HCT116 (cell line): ENCODE measurements at regions not wholly inside any gene's neighbourhood (a gene's known extent, or its start where the extent isn't known, plus 50 kb on each side); places are given as distances from the start of the nearest gene placed in this dataset.

Experiments used
- ATAC-seq: fragments of 200-7000 bp; cut with Tn5 transposase; 2 replicates; pipeline ENCODE4 v1.9.1; 2020; ENCODE audit warnings: mild to moderate bottlenecking, moderate library complexity
- BruUV-seq: library from RNA; stranded (reverse); fragments of 400-500 nt; replicated peaks from 2 replicates; lab custom pipeline; 2021; lab: Mats Ljungman, UMichigan
- CTCF ChIA-PET: fragments of 300-600 bp; sonication (Branson Sonifier 250); formaldehyde crosslinking; loops from one replicate; lab custom pipeline; 2021; ENCODE audit warnings: antibody characterized with exemption; lab: Charles Lee
- POLR2A ChIA-PET: fragments of 300-600, 350-600 bp; sonication (Branson Sonifier 250); formaldehyde crosslinking; loops from one replicate; lab custom pipeline; 2021; ENCODE audit warnings: antibody characterized with exemption; lab: Charles Lee
- RAD21 ChIA-PET, 2 experiments: fragments of 300-600 bp; sonication (Branson Sonifier 250); formaldehyde crosslinking; loops; one replicate each; lab custom pipeline; 2023; ENCODE audit warnings: low total read pairs in 2 of 2; ENCODE audit not compliant: uncharacterized antibody in 2 of 2, unreplicated experiment in 2 of 2, low non-redundant PET in 1 of 2; lab: Charles Lee
- DNase-seq: peaks from one replicate; pipeline ENCODE4 v3.0.0-alpha.2; 2010; ENCODE audit warnings: low read depth, low spot score
- H2AFZ ChIP-seq: fragments of 200-600 bp; shearing (Covaris generic), sonication (generic); 2 replicates; pipeline ENCODE4 v1.6.1; 2017; ENCODE audit warnings: low read depth, mixed run types, mixed read lengths, antibody characterized with exemption, low read length; ENCODE audit not compliant: poor library complexity, severe bottlenecking
- H3K27ac ChIP-seq: 2 replicates; pipeline ENCODE4 v1.5.1; 2012; ENCODE audit warnings: low read depth, low read length
- H3K27me3 ChIP-seq: fragments of 200-600 bp; sonication (generic); 2 replicates; pipeline ENCODE4 v1.6.1; 2016; ENCODE audit warnings: mixed run types, low read length, mixed read lengths; ENCODE audit not compliant: insufficient read depth
- H3K36me3 ChIP-seq, 2 experiments: fragments of 200-500 bp in 1 of 2; fragments of 200-600 bp in 1 of 2; sonication (Bioruptor generic) in 1 of 2; sonication (generic) in 1 of 2; 2 replicates each; pipeline versions ENCODE4 v1.5.1 to v1.6.1; 2014 to 2016; ENCODE audit warnings: low read length in 2 of 2, inconsistent platforms in 1 of 2, mixed read lengths in 1 of 2, mixed run types in 1 of 2; ENCODE audit not compliant: insufficient read depth in 2 of 2, control insufficient read depth in 1 of 2
- H3K4me1 ChIP-seq, 2 experiments: fragments of 200-600 bp in 1 of 2; sonication (generic) in 1 of 2; 2 replicates each; pipeline versions ENCODE4 v1.5.1 to v1.6.1; 2012 to 2017; ENCODE audit warnings: low read length in 2 of 2, inconsistent platforms in 1 of 2, mild to moderate bottlenecking in 1 of 2, mixed read lengths in 1 of 2, mixed run types in 1 of 2, moderate library complexity in 1 of 2; ENCODE audit not compliant: insufficient read depth in 2 of 2, control insufficient read depth in 1 of 2
- H3K4me2 ChIP-seq: fragments of 200-600 bp; sonication (generic); 2 replicates; pipeline ENCODE4 v1.6.1; 2017; ENCODE audit warnings: mixed run types, low read length, mixed read lengths
- H3K4me3 ChIP-seq, 2 experiments: fragments of 200-600 bp in 1 of 2; sonication (generic) in 1 of 2; replicated peaks in 1 of 2; 2 replicates each; pipeline ENCODE4 v1.5.1; 2011 to 2016; ENCODE audit warnings: low read length in 2 of 2, control low read depth in 1 of 2, low read depth in 1 of 2, mild to moderate bottlenecking in 1 of 2, mixed read lengths in 1 of 2, mixed run types in 1 of 2
- H3K79me2 ChIP-seq: fragments of 200-600 bp; sonication (generic); 2 replicates; pipeline ENCODE4 v1.6.1; 2017; ENCODE audit warnings: mild to moderate bottlenecking, mixed run types, low read length, moderate library complexity, mixed read lengths; ENCODE audit not compliant: insufficient read depth
- H3K9ac ChIP-seq: fragments of 200-600 bp; sonication (generic); 2 replicates; pipeline ENCODE4 v1.6.1; 2016; ENCODE audit warnings: low read length, mixed read lengths
- H3K9me2 ChIP-seq: fragments of 200-600 bp; sonication (generic), shearing (Covaris generic); 2 replicates; pipeline ENCODE4 v1.6.1; 2017; ENCODE audit warnings: mixed run types, mild to moderate bottlenecking, moderate library complexity; ENCODE audit not compliant: insufficient read depth
- H3K9me3 ChIP-seq, 2 experiments: fragments of 200-500 bp in 1 of 2; fragments of 200-600 bp in 1 of 2; sonication (Bioruptor generic) in 1 of 2; sonication (generic) in 1 of 2; 2 replicates each; pipeline ENCODE4 v1.6.1; 2014 to 2017; ENCODE audit warnings: low read length in 2 of 2, mixed read lengths in 2 of 2, inconsistent platforms in 1 of 2, low read depth in 1 of 2, mild to moderate bottlenecking in 1 of 2, mixed run types in 1 of 2, moderate library complexity in 1 of 2; ENCODE audit not compliant: control insufficient read depth in 1 of 2, insufficient read depth in 1 of 2
- H4K20me1 ChIP-seq: fragments of 200-600 bp; sonication (generic), shearing (Covaris generic); 2 replicates; pipeline ENCODE4 v1.6.1; 2017; ENCODE audit warnings: mixed run types, mild to moderate bottlenecking, moderate library complexity; ENCODE audit not compliant: insufficient read depth
- CEBPB ChIP-seq: IDR thresholded peaks from 2 replicates; pipeline ENCODE4 v1.6.1; 2012; ENCODE audit warnings: low read depth
- CTCF ChIP-seq, 3 experiments: fragments of 200-600 bp in 1 of 3; sonication (generic) in 1 of 3; IDR thresholded peaks in 2 of 3; conservative IDR thresholded peaks in 1 of 3; 2 replicates each; pipeline ENCODE4 v1.5.1; 2012 to 2017; ENCODE audit warnings: low read depth in 2 of 3, low read length in 2 of 3, antibody characterized with exemption in 1 of 3, borderline replicate concordance in 1 of 3, control low read depth in 1 of 3, mild to moderate bottlenecking in 1 of 3, mixed read lengths in 1 of 3, mixed run types in 1 of 3, moderate library complexity in 1 of 3; ENCODE audit not compliant: insufficient read depth in 1 of 3
- EGR1 ChIP-seq: IDR thresholded peaks from 2 replicates; pipeline ENCODE4 v1.6.1; 2012; ENCODE audit warnings: low read depth
- ELF1 ChIP-seq: IDR thresholded peaks from 2 replicates; pipeline ENCODE4 v1.6.1; 2012; ENCODE audit warnings: low read depth, borderline replicate concordance
- EZH2 ChIP-seq: fragments of 200-600 bp; sonication (generic); IDR thresholded peaks from 2 replicates; pipeline ENCODE4 v1.6.1; 2017; ENCODE audit warnings: antibody characterized with exemption, mixed run types
- EZH2phosphoT487 ChIP-seq: fragments of 200-600 bp; IDR thresholded peaks from 2 replicates; pipeline ENCODE4 v1.6.1; 2018; ENCODE audit warnings: antibody characterized with exemption, borderline replicate concordance
- FOSL1 ChIP-seq: IDR thresholded peaks from 2 replicates; pipeline ENCODE4 v1.6.1; 2012; ENCODE audit warnings: low read depth
- POLR2A ChIP-seq: IDR thresholded peaks from 2 replicates; pipeline ENCODE4 v1.7.0; 2011; ENCODE audit warnings: borderline replicate concordance; ENCODE audit not compliant: insufficient read depth, insufficient read length; ENCODE audit errors: extremely low read depth
- POLR2AphosphoS5 ChIP-seq: IDR thresholded peaks from 2 replicates; pipeline ENCODE4 v1.6.1; 2011; ENCODE audit warnings: mild to moderate bottlenecking, low read depth, low read length, moderate library complexity
- RAD21 ChIP-seq: IDR thresholded peaks from 2 replicates; pipeline ENCODE4 v1.6.1; 2012; ENCODE audit warnings: low read depth, mild to moderate bottlenecking
- SIN3A ChIP-seq: IDR thresholded peaks from 2 replicates; pipeline ENCODE4 v1.6.1; 2012; ENCODE audit warnings: low read depth
- SP1 ChIP-seq: IDR thresholded peaks from 2 replicates; pipeline ENCODE4 v1.6.1; 2012; ENCODE audit warnings: low read depth
- SRF ChIP-seq: IDR thresholded peaks from 2 replicates; pipeline ENCODE4 v1.6.1; 2012; ENCODE audit warnings: low read depth
- TCF7L2 ChIP-seq: IDR thresholded peaks from 2 replicates; pipeline ENCODE4 v1.7.0; 2011; ENCODE audit warnings: borderline replicate concordance, inconsistent platforms; ENCODE audit not compliant: insufficient read depth, insufficient read length; ENCODE audit errors: extremely low read depth
- YY1 ChIP-seq: IDR thresholded peaks from 2 replicates; pipeline ENCODE4 v1.6.1; 2011; ENCODE audit warnings: low read length, low read depth, moderate library complexity, mild to moderate bottlenecking; ENCODE audit not compliant: insufficient replicate concordance; ENCODE audit errors: extremely low read depth
- ZFX ChIP-seq: fragments of 450-650 bp; IDR thresholded peaks from 2 replicates; pipeline ENCODE4 v1.6.1; 2017
- ZNF274 ChIP-seq: fragments of 200-500 bp; sonication (Bioruptor generic); IDR thresholded peaks from 2 replicates; pipeline ENCODE4 v1.6.1; 2014; ENCODE audit warnings: mild to moderate bottlenecking, low read depth, low read length, inconsistent platforms
- intact Hi-C: fragments of 100-400 bp; cut with micrococcal nuclease; formaldehyde crosslinking; loops from 2 replicates; pipeline ENCODE4 v1.10.0; 2022
- TF ChIP-seq, protein P1 (sequence below): IDR thresholded peaks from 2 replicates; pipeline ENCODE4 v1.6.1; 2012
- TF ChIP-seq, protein P2 (sequence below): IDR thresholded peaks from 2 replicates; pipeline ENCODE4 v1.6.1; 2012; ENCODE audit warnings: low read depth
- TF ChIP-seq, protein P3 (sequence below): IDR thresholded peaks from 2 replicates; pipeline ENCODE4 v1.6.1; 2012

- POLR2A ChIA-PET = no interaction called here
- RAD21 ChIA-PET = no interaction called here
- Histone ChIP-seq H3K27ac (no peak overlapping the region), H3K79me2 (no peaks in the 10 kb centered on the region), H3K4me1 (peaks cover 14 to 21% of the 10 kb centered on the region in 2 experiments; a peak in 3 of 4 replicates), H3K27me3 (peaks cover 20% of the 10 kb centered on the region; the same call in 1 of the 2 replicates), H3K36me3 (no peaks in the 10 kb centered on the region), H3K4me3 (no peak overlapping the region), H3K9me2 (no peaks in the 10 kb centered on the region), H3K9ac (no peak overlapping the region), H3K9me3 (no peaks in the 10 kb centered on the region), H3K4me2 (peak overlapping the region; percentile 50; the same call in 1 of the 2 replicates), H2AFZ (no peak overlapping the region), H4K20me1 (no peaks in the 10 kb centered on the region)
- CTCF ChIA-PET = no interaction called here
- DNase-seq = no peak
- intact Hi-C loops = no loop called here
- TF ChIP-seq ZFX = no peak
- TF ChIP-seq SIN3A = no peak
- TF ChIP-seq, protein P1, sequence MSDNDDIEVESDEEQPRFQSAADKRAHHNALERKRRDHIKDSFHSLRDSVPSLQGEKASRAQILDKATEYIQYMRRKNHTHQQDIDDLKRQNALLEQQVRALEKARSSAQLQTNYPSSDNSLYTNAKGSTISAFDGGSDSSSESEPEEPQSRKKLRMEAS = no peak
- no peak for TF ChIP-seq POLR2A
- no peak for TF ChIP-seq SRF
- no peak for TF ChIP-seq POLR2AphosphoS5
- no peak for TF ChIP-seq RAD21
- TF ChIP-seq, protein P2, sequence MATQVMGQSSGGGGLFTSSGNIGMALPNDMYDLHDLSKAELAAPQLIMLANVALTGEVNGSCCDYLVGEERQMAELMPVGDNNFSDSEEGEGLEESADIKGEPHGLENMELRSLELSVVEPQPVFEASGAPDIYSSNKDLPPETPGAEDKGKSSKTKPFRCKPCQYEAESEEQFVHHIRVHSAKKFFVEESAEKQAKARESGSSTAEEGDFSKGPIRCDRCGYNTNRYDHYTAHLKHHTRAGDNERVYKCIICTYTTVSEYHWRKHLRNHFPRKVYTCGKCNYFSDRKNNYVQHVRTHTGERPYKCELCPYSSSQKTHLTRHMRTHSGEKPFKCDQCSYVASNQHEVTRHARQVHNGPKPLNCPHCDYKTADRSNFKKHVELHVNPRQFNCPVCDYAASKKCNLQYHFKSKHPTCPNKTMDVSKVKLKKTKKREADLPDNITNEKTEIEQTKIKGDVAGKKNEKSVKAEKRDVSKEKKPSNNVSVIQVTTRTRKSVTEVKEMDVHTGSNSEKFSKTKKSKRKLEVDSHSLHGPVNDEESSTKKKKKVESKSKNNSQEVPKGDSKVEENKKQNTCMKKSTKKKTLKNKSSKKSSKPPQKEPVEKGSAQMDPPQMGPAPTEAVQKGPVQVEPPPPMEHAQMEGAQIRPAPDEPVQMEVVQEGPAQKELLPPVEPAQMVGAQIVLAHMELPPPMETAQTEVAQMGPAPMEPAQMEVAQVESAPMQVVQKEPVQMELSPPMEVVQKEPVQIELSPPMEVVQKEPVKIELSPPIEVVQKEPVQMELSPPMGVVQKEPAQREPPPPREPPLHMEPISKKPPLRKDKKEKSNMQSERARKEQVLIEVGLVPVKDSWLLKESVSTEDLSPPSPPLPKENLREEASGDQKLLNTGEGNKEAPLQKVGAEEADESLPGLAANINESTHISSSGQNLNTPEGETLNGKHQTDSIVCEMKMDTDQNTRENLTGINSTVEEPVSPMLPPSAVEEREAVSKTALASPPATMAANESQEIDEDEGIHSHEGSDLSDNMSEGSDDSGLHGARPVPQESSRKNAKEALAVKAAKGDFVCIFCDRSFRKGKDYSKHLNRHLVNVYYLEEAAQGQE = no peak
- no peak for TF ChIP-seq CTCF (IDR thresholded peaks at IDR 0.05 in 2 of 3, conservative IDR thresholded peaks at IDR 0.05 in 1 of 3; ENCODE audit: borderline replicate concordance in 1 of 3, insufficient read depth in 1 of 3, low read depth in 2 of 3, low read length in 2 of 3)
- TF ChIP-seq YY1 = no peak
- no peak for TF ChIP-seq EZH2
- TF ChIP-seq SP1 = no peak
- TF ChIP-seq ZNF274 = no peak
- TF ChIP-seq EGR1 = no peak
- TF ChIP-seq, protein P3, sequence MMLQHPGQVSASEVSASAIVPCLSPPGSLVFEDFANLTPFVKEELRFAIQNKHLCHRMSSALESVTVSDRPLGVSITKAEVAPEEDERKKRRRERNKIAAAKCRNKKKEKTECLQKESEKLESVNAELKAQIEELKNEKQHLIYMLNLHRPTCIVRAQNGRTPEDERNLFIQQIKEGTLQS = no peak
- no peak for TF ChIP-seq EZH2phosphoT487
- TF ChIP-seq CEBPB = no peak
- no peak for TF ChIP-seq ELF1
- TF ChIP-seq TCF7L2 = no peak
- no peak for TF ChIP-seq FOSL1
- no TSS peak for BruUV-seq
- no peak for ATAC-seq
Observed at GRCh38 chr11:130637566-130637965, 189.1 kb downstream of the ADAMTS15 start.
